H1 (cell line): ENCODE measurements at regions not wholly inside any gene's neighbourhood (a gene's known extent, or its start where the extent isn't known, plus 50 kb on each side); places are given as distances from the start of the nearest gene placed in this dataset.

ENCODE experiments used
- CTBP2 ChIP-seq: IDR thresholded peaks from 2 replicates; pipeline ENCODE4 v1.7.0; 2011; ENCODE audit warnings: borderline replicate concordance, mild to moderate bottlenecking, moderate library complexity, mixed read lengths, low read length; ENCODE audit not compliant: insufficient read depth, insufficient read length
- EP300 ChIP-seq, 2 experiments: IDR thresholded peaks; 1 replicate in 1 of 2; 2 replicates in 1 of 2; pipeline ENCODE4 v1.6.1; 2011 to 2012; ENCODE audit warnings: low read depth in 2 of 2, low read length in 2 of 2, mild to moderate bottlenecking in 2 of 2, borderline replicate concordance in 1 of 2, inconsistent platforms in 1 of 2, moderate library complexity in 1 of 2
- HDAC6 ChIP-seq: IDR thresholded peaks from one replicate; pipeline ENCODE4 v1.7.1; 2012; ENCODE audit warnings: low read depth, mild to moderate bottlenecking, inconsistent platforms, low read length, moderate library complexity
- JUN ChIP-seq: IDR thresholded peaks from 2 replicates; pipeline ENCODE4 v1.6.1; 2011; ENCODE audit warnings: low read depth, mild to moderate bottlenecking, improper control_type of control experiment, low read length
- RAD21 ChIP-seq, 2 experiments: IDR thresholded peaks in 1 of 2; conservative IDR thresholded peaks in 1 of 2; 2 replicates each; pipeline ENCODE4 v1.6.1; 2011; ENCODE audit warnings: low read depth in 2 of 2, low read length in 2 of 2, improper control_type of control experiment in 1 of 2, inconsistent platforms in 1 of 2, mild to moderate bottlenecking in 1 of 2, moderate library complexity in 1 of 2
- ZNF274 ChIP-seq: IDR thresholded peaks from 2 replicates; pipeline ENCODE4 v1.7.0; 2012; ENCODE audit warnings: low read length, borderline replicate concordance; ENCODE audit errors: extremely low read depth

DNA sequence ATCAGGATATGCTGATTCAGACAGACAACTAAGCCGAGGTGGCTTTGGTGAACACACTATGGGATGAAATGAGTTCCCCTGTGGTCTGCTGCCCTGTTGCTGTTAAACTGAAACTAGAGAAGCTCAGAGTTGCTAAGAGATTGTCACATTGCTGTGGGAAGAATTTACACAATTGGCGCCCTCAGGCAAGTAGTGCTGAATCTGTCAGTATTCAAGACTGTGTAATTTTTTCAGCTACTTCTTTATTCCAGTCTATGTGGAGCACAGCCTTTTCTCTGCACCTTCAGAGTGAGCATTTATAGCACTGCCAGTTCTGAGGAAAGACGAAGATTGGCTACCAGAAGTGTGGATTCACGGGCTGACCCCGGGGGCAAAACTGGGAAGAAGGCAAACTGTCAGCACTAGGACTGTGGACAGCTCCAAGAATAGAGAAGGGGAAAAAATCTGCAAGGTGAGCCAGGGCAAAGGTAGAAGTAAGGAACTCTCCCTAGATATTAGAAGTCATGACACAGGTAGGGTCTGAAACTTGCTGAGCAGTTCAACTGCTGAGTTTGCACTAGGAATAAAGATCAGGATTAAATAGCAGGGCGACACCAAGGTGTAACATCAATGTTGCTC, 218.8 kb upstream of the TMPO start (continued):
- no peak for TF ChIP-seq JUN
- no peak for TF ChIP-seq HDAC6
- no peak for TF ChIP-seq ZNF274
- TF ChIP-seq RAD21 (IDR thresholded peaks at IDR 0.05 in 1 of 2, conservative IDR thresholded peaks at IDR 0.05 in 1 of 2; ENCODE audit: low read depth in 2 of 2, low read length in 2 of 2), result no peak
- TF ChIP-seq CTBP2, result no peak
- TF ChIP-seq EP300 (IDR thresholded peaks at IDR 0.05; ENCODE audit: borderline replicate concordance in 1 of 2, low read depth in 2 of 2, low read length in 2 of 2), result no peak
